22Rv1 (cell line): ENCODE measurements at regions not wholly inside any gene's neighbourhood (a gene's known extent, or its start where the extent isn't known, plus 50 kb on each side); places are given as distances from the start of the nearest gene placed in this dataset.

Experiments used
- H3K27ac ChIP-seq: fragments of 450-650 bp; 2 replicates; pipeline ENCODE4 v1.5.1; 2017
- ZFX ChIP-seq: fragments of 450-650 bp; IDR thresholded peaks from 2 replicates; pipeline ENCODE4 v1.6.1; 2017; ENCODE audit warnings: antibody characterized with exemption, borderline replicate concordance
- TF ChIP-seq, protein P1 (sequence below): fragments of 450-650 bp; IDR thresholded peaks from 2 replicates; pipeline ENCODE4 v1.5.1; 2017; ENCODE audit warnings: mild to moderate bottlenecking

DNA sequence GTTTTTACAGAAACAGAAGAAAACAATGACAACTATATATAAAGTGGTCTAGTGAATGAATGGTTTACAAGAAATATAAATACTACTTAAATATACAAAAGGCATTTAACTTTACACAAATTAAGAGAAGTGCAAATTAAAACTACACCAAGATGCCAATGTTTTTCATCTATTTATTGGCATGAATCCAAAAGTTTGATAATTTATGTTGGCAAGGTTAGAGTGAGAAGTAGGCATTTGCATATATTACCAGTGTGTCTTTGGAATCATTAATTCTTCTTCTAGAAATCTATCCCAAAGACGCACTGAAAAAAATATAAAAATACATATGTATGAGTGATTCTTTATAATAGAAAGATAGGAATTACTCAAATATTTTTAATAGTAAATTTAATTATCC, 457.4 kb downstream of the MDFIC start:
- no peak overlapping the region for H3K27ac ChIP-seq
- TF ChIP-seq, protein P1, sequence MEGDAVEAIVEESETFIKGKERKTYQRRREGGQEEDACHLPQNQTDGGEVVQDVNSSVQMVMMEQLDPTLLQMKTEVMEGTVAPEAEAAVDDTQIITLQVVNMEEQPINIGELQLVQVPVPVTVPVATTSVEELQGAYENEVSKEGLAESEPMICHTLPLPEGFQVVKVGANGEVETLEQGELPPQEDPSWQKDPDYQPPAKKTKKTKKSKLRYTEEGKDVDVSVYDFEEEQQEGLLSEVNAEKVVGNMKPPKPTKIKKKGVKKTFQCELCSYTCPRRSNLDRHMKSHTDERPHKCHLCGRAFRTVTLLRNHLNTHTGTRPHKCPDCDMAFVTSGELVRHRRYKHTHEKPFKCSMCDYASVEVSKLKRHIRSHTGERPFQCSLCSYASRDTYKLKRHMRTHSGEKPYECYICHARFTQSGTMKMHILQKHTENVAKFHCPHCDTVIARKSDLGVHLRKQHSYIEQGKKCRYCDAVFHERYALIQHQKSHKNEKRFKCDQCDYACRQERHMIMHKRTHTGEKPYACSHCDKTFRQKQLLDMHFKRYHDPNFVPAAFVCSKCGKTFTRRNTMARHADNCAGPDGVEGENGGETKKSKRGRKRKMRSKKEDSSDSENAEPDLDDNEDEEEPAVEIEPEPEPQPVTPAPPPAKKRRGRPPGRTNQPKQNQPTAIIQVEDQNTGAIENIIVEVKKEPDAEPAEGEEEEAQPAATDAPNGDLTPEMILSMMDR = no peak
- TF ChIP-seq ZFX = no peak

DNA sequence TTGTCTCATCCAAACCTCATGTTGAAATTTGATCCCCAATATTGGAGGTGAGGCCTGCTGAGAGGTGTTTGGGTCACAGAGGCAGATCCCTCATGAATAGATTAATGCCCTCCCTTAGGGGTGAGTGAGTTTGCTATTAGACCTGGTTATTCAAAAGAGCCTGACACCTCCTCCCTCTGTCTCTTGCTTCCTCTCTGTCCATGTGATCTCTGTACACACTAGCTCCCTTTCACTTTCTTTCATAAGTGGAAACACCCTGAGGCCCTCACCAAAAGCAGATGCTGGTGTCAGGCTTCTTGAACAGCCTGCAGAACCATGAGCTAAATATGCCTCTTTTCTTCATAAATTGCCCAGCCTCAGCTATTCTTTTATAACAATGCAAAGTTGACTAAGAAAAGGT, 447.1 kb downstream of the MDFIC start:
- no peak overlapping the region for H3K27ac ChIP-seq
- TF ChIP-seq, protein P1 = no peak
- no peak for TF ChIP-seq ZFX

DNA sequence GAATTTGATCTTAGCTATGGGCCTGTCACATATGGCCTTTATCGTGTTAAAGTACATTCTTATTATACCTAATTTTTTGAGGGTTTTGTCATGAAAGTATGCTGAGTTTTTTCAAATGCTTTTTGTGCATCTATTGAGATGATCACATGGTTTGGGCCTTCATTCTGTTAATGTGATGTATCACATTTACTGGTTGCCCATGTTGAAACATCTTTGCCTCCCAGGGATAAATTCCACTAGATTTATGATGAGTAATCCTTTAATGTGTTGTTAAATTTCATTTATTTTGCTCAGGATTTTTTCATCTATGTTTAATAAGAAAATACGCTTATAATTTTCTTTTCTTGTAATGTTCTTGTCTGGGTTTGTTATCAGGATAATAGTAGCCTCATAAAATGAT, 442.0 kb downstream of the MDFIC start:
- TF ChIP-seq, protein P1 = no peak
- TF ChIP-seq ZFX = no peak
- H3K27ac ChIP-seq = no peak overlapping the region

DNA sequence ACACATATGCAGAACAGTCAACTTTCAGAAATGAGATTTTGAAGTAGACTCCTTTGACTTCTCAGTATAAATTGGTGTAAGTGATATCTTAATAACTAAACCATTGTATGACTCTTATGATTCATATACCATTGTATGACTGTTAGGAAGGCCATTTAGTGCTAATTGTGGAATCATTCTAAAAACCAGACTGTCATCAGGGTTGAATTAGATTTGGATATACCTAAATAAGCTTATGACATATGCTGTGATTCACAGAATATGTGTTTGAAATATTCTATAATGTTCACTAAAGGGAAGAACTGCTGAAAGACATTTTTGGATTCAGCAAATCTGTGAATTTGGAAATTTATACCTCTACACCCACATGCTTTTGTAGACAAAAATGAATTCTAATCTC, 438.1 kb downstream of the MDFIC start:
- H3K27ac ChIP-seq = no peak overlapping the region
- no peak for TF ChIP-seq ZFX
- TF ChIP-seq, protein P1 = no peak

DNA sequence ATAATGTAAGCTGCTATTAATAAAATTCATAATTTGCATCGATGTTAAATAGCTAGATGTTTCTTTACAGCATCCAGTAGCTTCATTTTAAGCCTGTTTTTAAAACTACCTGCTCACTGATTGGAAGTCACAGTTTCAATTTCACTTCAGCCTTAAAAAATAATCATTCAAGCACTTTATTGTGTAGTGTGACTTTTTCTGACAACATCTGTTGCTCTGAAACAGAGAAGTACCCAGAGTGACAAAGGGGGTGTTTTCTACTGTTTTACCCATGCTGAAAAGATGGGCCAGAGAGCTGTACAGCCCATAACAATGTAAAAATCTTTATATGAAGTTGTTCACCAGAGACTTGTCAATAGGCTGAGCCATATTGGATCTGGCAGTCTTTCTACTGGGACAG, 437.2 kb downstream of the MDFIC start:
- H3K27ac ChIP-seq = no peak overlapping the region
- TF ChIP-seq, protein P1 = no peak
- no peak for TF ChIP-seq ZFX

DNA sequence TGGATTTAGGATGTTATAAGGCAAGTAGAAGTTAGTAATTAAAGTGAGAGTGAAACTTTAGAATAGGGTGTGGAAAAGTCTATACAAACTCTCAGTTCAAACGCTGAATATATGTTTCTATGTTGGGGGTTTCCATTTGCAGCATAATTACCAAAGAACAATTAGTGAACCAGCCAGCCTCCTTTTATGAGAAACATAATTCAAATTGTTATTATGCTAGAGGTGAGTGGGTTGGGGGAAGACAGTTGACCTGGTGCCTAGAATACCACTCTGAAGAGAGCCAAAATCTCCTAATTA, 435.8 kb downstream of the MDFIC start:
- TF ChIP-seq, protein P1 = no peak
- TF ChIP-seq ZFX = no peak
- H3K27ac ChIP-seq = no peak overlapping the region

DNA sequence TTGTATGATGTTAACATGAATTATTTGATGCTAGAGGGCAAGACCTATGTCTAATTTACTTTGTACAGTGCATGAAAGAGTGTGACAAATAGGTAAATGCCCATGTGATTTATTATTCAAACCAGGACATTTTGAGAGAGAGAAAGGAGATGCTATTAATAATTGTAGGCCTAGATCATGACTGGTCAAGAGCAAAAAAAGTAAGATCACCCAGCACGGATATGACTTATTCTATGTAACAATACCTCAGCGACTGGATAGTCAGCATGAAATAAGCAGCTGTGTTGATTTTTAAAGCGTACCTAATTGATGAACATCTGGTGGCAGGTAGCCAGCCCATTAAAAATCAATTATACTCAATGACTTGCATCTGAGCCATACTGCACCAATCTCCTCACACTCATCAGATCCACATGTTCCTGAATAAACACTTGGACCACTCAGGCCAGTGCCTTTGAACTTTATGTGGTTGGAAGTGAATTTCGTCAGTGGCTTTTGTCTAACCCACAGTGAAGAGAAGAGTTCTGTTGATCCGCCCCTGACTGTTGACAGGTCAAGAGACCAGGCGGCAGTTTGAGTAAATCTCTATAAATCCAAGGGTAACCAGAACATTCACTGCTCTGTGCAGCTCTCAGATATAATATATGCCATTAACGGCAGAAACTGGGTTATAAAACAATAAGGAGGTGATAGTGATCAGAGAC, 435.3 kb downstream of the MDFIC start:
- TF ChIP-seq ZFX = no peak
- TF ChIP-seq, protein P1 = no peak
- H3K27ac ChIP-seq = no peak overlapping the region
